ENCODE measurements at regions not wholly inside any gene's neighbourhood (a gene's known extent, or its start where the extent isn't known, plus 50 kb on each side); places are given as distances from the start of the nearest gene placed in this dataset.

DNA sequence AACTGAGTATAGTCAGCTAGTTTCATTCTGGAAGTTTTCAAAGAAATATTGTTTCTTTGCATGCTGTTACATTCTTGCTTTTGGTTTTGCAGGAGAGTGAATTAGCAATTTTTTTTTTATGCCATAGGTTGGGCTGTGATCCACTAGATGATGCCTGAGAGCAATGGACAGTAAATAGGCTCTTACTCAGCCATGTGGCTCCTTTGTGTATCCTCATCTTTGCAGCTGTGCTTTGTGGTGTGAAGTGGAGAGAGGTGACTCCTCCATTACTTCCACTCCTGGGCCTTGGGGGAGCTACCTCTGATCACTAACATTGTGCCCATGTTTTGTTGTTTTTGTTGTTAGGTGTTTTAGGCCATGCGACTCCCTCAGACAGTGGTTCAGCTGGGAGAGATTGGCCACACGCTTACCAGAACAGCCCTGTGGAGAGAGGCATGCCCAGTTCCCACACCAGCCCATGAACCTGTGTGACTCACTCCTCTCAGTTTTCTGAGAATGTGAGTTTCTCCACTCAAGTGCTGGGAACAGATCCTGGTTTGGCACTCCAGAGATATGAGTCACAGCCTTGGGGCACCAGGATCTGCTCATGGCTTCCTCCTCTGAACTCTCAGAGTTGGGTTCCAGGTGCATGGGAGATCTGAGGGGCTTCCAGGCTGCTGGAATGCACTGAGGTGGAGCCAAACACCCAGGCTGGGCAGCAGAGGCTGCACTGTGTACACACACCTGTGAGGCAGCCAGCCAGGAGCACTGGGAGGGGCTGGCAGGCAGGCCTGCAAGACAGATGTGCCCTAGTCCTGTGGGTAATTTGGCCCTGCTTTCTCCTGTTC is 785.3 kb downstream of the ROBO2 start:
- no peaks in the 10 kb centered on the region for H3K36me3 ChIP-seq (ENCODE audit: insufficient read depth, low read length)
- H3K9me2 ChIP-seq (replicated peaks; ENCODE audit: low read depth, low read length): no peaks in the 10 kb centered on the region
- no peaks in the 10 kb centered on the region for H4K20me1 ChIP-seq (ENCODE audit: insufficient read depth, low read length, poor library complexity, severe bottlenecking)
- no peak overlapping the region for H3K4me3 ChIP-seq (ENCODE audit: low read length, poor library complexity, severe bottlenecking)
- no peak overlapping the region for H3K4me2 ChIP-seq (ENCODE audit: low read depth, low read length, poor library complexity, severe bottlenecking)
- H3K9ac ChIP-seq (ENCODE audit: low read depth, low read length, poor library complexity, severe bottlenecking): no peak overlapping the region
- H3F3A ChIP-seq (ENCODE audit: low read depth): no peaks in the 10 kb centered on the region
- H3K27me3 ChIP-seq (ENCODE audit: insufficient read depth, low read length, poor library complexity, severe bottlenecking): no peaks in the 10 kb centered on the region
- no peak overlapping the region for H2AFZ ChIP-seq (ENCODE audit: low read length)
- H3K9me3 ChIP-seq (ENCODE audit: insufficient read depth, low read depth, low read length): no peaks in the 10 kb centered on the region; the same call in 1 of the 2 replicates
- TF ChIP-seq EZH2phosphoT487 (IDR thresholded peaks at IDR 0.05; ENCODE audit: borderline replicate concordance): no peak
- TF ChIP-seq, protein P1, sequence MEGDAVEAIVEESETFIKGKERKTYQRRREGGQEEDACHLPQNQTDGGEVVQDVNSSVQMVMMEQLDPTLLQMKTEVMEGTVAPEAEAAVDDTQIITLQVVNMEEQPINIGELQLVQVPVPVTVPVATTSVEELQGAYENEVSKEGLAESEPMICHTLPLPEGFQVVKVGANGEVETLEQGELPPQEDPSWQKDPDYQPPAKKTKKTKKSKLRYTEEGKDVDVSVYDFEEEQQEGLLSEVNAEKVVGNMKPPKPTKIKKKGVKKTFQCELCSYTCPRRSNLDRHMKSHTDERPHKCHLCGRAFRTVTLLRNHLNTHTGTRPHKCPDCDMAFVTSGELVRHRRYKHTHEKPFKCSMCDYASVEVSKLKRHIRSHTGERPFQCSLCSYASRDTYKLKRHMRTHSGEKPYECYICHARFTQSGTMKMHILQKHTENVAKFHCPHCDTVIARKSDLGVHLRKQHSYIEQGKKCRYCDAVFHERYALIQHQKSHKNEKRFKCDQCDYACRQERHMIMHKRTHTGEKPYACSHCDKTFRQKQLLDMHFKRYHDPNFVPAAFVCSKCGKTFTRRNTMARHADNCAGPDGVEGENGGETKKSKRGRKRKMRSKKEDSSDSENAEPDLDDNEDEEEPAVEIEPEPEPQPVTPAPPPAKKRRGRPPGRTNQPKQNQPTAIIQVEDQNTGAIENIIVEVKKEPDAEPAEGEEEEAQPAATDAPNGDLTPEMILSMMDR (conservative IDR thresholded peaks at IDR 0.05; ENCODE audit: low read length): no peak
- no peaks in the 10 kb centered on the region for H3K79me2 ChIP-seq (ENCODE audit: insufficient read depth, low read length)
- no peaks in the 10 kb centered on the region for H3K4me1 ChIP-seq (ENCODE audit: insufficient read depth, low read length, poor library complexity, severe bottlenecking)

DNA sequence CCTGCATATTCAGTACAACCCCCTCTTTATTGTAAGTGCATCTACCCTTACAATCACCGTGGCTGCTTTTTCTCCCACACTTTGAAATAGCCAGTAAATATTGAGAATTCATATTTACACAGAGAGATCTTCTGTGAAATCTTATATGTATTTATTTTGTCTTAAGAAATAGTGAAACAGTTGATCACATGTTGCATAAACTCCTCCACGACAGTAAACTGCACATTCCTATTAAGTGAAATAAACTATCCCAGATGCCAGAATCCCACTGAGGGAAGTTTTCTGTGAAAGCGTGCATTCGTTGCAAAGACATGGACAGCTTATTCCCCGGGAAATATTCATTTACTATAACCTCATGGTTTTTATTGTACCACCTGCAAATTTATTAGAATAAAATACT is 796.0 kb downstream of the ROBO2 start:
- Histone ChIP-seq H3K4me3 (ENCODE audit: low read length, poor library complexity, severe bottlenecking) (no peak overlapping the region), H3K9ac (ENCODE audit: low read depth, low read length, poor library complexity, severe bottlenecking) (no peak overlapping the region)
- TF ChIP-seq, protein P1 (conservative IDR thresholded peaks at IDR 0.05; ENCODE audit: low read length): no peak
- no peak for TF ChIP-seq EZH2phosphoT487 (IDR thresholded peaks at IDR 0.05; ENCODE audit: borderline replicate concordance)

DNA sequence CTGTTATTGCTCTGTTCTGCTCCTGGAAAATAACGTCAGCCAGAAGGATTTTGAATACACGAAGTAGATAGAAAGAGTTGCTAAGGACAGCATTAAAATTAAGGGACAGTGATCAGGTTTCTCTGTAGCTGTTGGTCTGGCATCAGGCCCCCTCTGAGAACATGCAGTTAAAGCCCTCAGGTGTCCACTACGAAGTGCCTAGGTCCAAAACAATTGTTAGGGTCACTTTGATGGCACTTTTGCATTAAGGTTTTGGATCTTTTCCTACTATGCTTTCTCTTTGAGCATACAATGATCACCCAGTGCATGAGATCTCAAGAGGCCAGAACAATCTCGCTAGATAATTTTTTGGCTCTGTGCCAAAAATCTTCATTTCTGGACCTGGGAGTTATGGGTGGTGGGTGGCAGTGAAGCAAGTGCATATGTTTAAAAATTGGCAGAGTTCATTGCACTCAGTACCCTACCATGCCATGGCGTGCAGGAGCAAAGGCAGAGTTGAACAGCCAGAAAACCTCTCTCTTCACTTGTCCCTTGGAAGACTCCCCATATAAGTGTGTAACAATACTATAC is 797.6 kb downstream of the ROBO2 start:
- no peaks in the 10 kb centered on the region for H3K4me1 ChIP-seq (ENCODE audit: insufficient read depth, low read length, poor library complexity, severe bottlenecking)
- H3K79me2 ChIP-seq (ENCODE audit: insufficient read depth, low read length): no peaks in the 10 kb centered on the region
- H3K4me3 ChIP-seq (ENCODE audit: low read length, poor library complexity, severe bottlenecking): no peak overlapping the region
- no peaks in the 10 kb centered on the region for H3K9me3 ChIP-seq (ENCODE audit: insufficient read depth, low read depth, low read length)
- H3K27me3 ChIP-seq (ENCODE audit: insufficient read depth, low read length, poor library complexity, severe bottlenecking): no peaks in the 10 kb centered on the region
- H3K4me2 ChIP-seq (ENCODE audit: low read depth, low read length, poor library complexity, severe bottlenecking): no peak overlapping the region
- no peak for TF ChIP-seq EZH2phosphoT487 (IDR thresholded peaks at IDR 0.05; ENCODE audit: borderline replicate concordance)
- TF ChIP-seq, protein P1 (conservative IDR thresholded peaks at IDR 0.05; ENCODE audit: low read length): no peak
- H4K20me1 ChIP-seq (ENCODE audit: insufficient read depth, low read length, poor library complexity, severe bottlenecking): no peaks in the 10 kb centered on the region
- H2AFZ ChIP-seq (ENCODE audit: low read length): no peak overlapping the region
- H3K9ac ChIP-seq (ENCODE audit: low read depth, low read length, poor library complexity, severe bottlenecking): no peak overlapping the region
- no peaks in the 10 kb centered on the region for H3F3A ChIP-seq (ENCODE audit: low read depth)
- no peaks in the 10 kb centered on the region for H3K9me2 ChIP-seq (replicated peaks; ENCODE audit: low read depth, low read length)
- H3K36me3 ChIP-seq (ENCODE audit: insufficient read depth, low read length): no peaks in the 10 kb centered on the region

More for the DNA sequence above, 796.0 kb downstream of the ROBO2 start:
- Histone ChIP-seq H2AFZ (ENCODE audit: low read length) (no peak overlapping the region), H3K4me1 (ENCODE audit: insufficient read depth, low read length, poor library complexity, severe bottlenecking) (no peaks in the 10 kb centered on the region), H4K20me1 (ENCODE audit: insufficient read depth, low read length, poor library complexity, severe bottlenecking) (no peaks in the 10 kb centered on the region), H3K79me2 (ENCODE audit: insufficient read depth, low read length) (no peaks in the 10 kb centered on the region), H3K9me3 (ENCODE audit: insufficient read depth, low read depth, low read length) (no peaks in the 10 kb centered on the region), H3K36me3 (ENCODE audit: insufficient read depth, low read length) (no peaks in the 10 kb centered on the region), H3F3A (ENCODE audit: low read depth) (no peaks in the 10 kb centered on the region), H3K9me2 (replicated peaks; ENCODE audit: low read depth, low read length) (no peaks in the 10 kb centered on the region), H3K27me3 (ENCODE audit: insufficient read depth, low read length, poor library complexity, severe bottlenecking) (no peaks in the 10 kb centered on the region), H3K4me2 (ENCODE audit: low read depth, low read length, poor library complexity, severe bottlenecking) (no peak overlapping the region)
